IMR-90 (cell line): ENCODE measurements at regions not wholly inside any gene's neighbourhood (a gene's known extent, or its start where the extent isn't known, plus 50 kb on each side); places are given as distances from the start of the nearest gene placed in this dataset.

Experiments used
- ATAC-seq: fragments of 200-7000 bp; cut with Tn5 transposase; 2 replicates; pipeline ENCODE4 v1.9.1; 2020; ENCODE audit warnings: low read depth, mild to moderate bottlenecking, moderate library complexity
- BruUV-seq: library from RNA; stranded (reverse); fragments of 400-500 nt; replicated peaks from 2 replicates; lab custom pipeline; 2021; lab: Mats Ljungman, UMichigan
- CTCF ChIA-PET: fragments of 300-600 bp; formaldehyde crosslinking; extraction: SDS; loops from one replicate; lab custom pipeline; 2021; ENCODE audit warnings: antibody characterized with exemption; lab: Yijun Ruan, JAX
- POLR2A ChIA-PET: fragments of 300-600 bp; sonication (Branson Sonifier 250); formaldehyde crosslinking; loops from one replicate; lab custom pipeline; 2022; ENCODE audit warnings: antibody characterized with exemption; ENCODE audit not compliant: unreplicated experiment; lab: Charles Lee
- DNase-seq: peaks from one replicate; pipeline ENCODE4 v3.0.0; 2013
- H2AFZ ChIP-seq: replicated peaks from 2 replicates; pipeline ENCODE3; 2013; ENCODE audit warnings: low read length, mild to moderate bottlenecking; ENCODE audit not compliant: poor library complexity
- H2AK5ac ChIP-seq: 2 replicates; pipeline ENCODE4 v1.6.1; 2013; ENCODE audit warnings: low read depth, low read length, inconsistent platforms
- H2AK9ac ChIP-seq: replicated peaks from 2 replicates; pipeline ENCODE3; 2013; ENCODE audit warnings: mild to moderate bottlenecking, low read depth, low read length, moderate library complexity; ENCODE audit not compliant: poor library complexity
- H2BK120ac ChIP-seq: 2 replicates; pipeline ENCODE4 v1.6.1; 2013; ENCODE audit warnings: low read depth, low read length, inconsistent platforms
- H2BK15ac ChIP-seq: 3 replicates; pipeline ENCODE4 v1.6.1; 2013; ENCODE audit warnings: low read depth, low read length, inconsistent platforms
- H2BK20ac ChIP-seq: 2 replicates; pipeline ENCODE4 v1.6.1; 2013; ENCODE audit warnings: low read depth, mild to moderate bottlenecking, inconsistent platforms, low read length, moderate library complexity
- H2BK5ac ChIP-seq: 2 replicates; pipeline ENCODE4 v1.6.1; 2013; ENCODE audit warnings: mild to moderate bottlenecking, low read depth, low read length, inconsistent platforms; ENCODE audit not compliant: poor library complexity, severe bottlenecking
- H3K14ac ChIP-seq: replicated peaks from 2 replicates; pipeline ENCODE4 v1.6.1; 2013; ENCODE audit warnings: low read depth, low read length, inconsistent platforms
- H3K18ac ChIP-seq: 2 replicates; pipeline ENCODE4 v1.6.1; 2013; ENCODE audit warnings: low read depth, low read length, control low read depth
- H3K23ac ChIP-seq: 2 replicates; pipeline ENCODE4 v1.6.1; 2013; ENCODE audit warnings: low read depth, low read length, inconsistent platforms
- H3K27ac ChIP-seq: 2 replicates; pipeline ENCODE4 v1.5.1; 2013; ENCODE audit warnings: mild to moderate bottlenecking, control low read depth, low read length; ENCODE audit not compliant: insufficient read depth
- H3K27me3 ChIP-seq: 2 replicates; pipeline ENCODE4 v1.6.1; 2013; ENCODE audit warnings: low read length; ENCODE audit not compliant: control insufficient read depth, insufficient read depth
- H3K36me3 ChIP-seq: 2 replicates; pipeline ENCODE4 v1.6.1; 2013; ENCODE audit warnings: low read length, mixed read lengths; ENCODE audit not compliant: control insufficient read depth, insufficient read depth
- H3K4ac ChIP-seq: 2 replicates; pipeline ENCODE4 v1.6.1; 2013; ENCODE audit warnings: low read depth, low read length, inconsistent platforms
- H3K4me1 ChIP-seq: 2 replicates; pipeline ENCODE4 v1.6.1; 2013; ENCODE audit warnings: low read length, mixed read lengths; ENCODE audit not compliant: control insufficient read depth, insufficient read depth
- H3K4me2 ChIP-seq: 2 replicates; pipeline ENCODE4 v1.6.1; 2013; ENCODE audit warnings: low read depth, mild to moderate bottlenecking, control low read depth, low read length, moderate library complexity
- H3K4me3 ChIP-seq: 2 replicates; pipeline ENCODE4 v1.5.1; 2013; ENCODE audit warnings: low read depth, mild to moderate bottlenecking, control low read depth, low read length, moderate library complexity; ENCODE audit not compliant: insufficient read depth
- H3K56ac ChIP-seq: 2 replicates; pipeline ENCODE4 v1.6.1; 2013; ENCODE audit warnings: low read length, inconsistent platforms; ENCODE audit not compliant: insufficient read depth; ENCODE audit errors: extremely low read depth
- H3K79me1 ChIP-seq, 2 experiments: 2 replicates each; pipeline ENCODE4 v1.6.1; 2013; ENCODE audit warnings: low read length in 2 of 2, inconsistent platforms in 1 of 2, low read depth in 1 of 2
- H3K9ac ChIP-seq: 2 replicates; pipeline ENCODE4 v1.6.1; 2013; ENCODE audit warnings: low read depth, low read length, control low read depth
- H3K9me1 ChIP-seq: 2 replicates; pipeline ENCODE4 v1.6.1; 2013; ENCODE audit warnings: low read length, inconsistent platforms; ENCODE audit not compliant: insufficient read depth
- H3K9me3 ChIP-seq: 2 replicates; pipeline ENCODE4 v1.6.1; 2013; ENCODE audit warnings: low read length; ENCODE audit not compliant: control insufficient read depth, insufficient read depth
- H4K20me1 ChIP-seq: 2 replicates; pipeline ENCODE4 v1.6.1; 2013; ENCODE audit warnings: low read length, inconsistent platforms; ENCODE audit not compliant: insufficient read depth
- H4K5ac ChIP-seq: 2 replicates; pipeline ENCODE4 v1.6.1; 2013; ENCODE audit warnings: mild to moderate bottlenecking, low read depth, low read length, control low read depth
- H4K8ac ChIP-seq, 2 experiments: 2 replicates each; pipeline ENCODE4 v1.6.1; 2013; ENCODE audit warnings: low read depth in 2 of 2, low read length in 2 of 2, control low read depth in 1 of 2, inconsistent platforms in 1 of 2
- H4K91ac ChIP-seq: 2 replicates; pipeline ENCODE4 v1.6.1; 2013; ENCODE audit warnings: low read depth, low read length, inconsistent platforms; ENCODE audit not compliant: insufficient read depth
- MAFK ChIP-seq: IDR thresholded peaks from 2 replicates; pipeline ENCODE4 v1.6.1; 2012; ENCODE audit warnings: low read depth, low read length, improper control_type of control experiment
- SMC3 ChIP-seq: fragments of 150-350 bp; IDR thresholded peaks from 2 replicates; pipeline ENCODE4 v1.6.1; 2016; ENCODE audit warnings: low read depth, mild to moderate bottlenecking, antibody characterized with exemption, low read length, moderate library complexity
- WGBS, 2 experiments: methylation state at CpG; one replicate each; pipeline versions ENCODE4 v1.1.5 to v1.1.7; 2013; ENCODE audit warnings: missing lambda C conversion rate in 2 of 2; ENCODE audit not compliant: insufficient read length in 1 of 2; ENCODE audit errors: extremely low coverage in 2 of 2; 5-methylcytosine and 5-hydroxymethylcytosine counted together
- dilution Hi-C: fragments of 300-500 bp; cut with HindIII; formaldehyde crosslinking; loops from one replicate; pipeline ENCODE4 v1.14.3; 2018; ENCODE audit warnings: low sequenced_read_pairs; ENCODE audit not compliant: unreplicated experiment
- in situ Hi-C: fragments of 300-500 bp; cut with MboI; formaldehyde crosslinking; loops from 3 replicates; pipeline ENCODE4 v1.14.3; 2019; ENCODE audit warnings: low sequenced_read_pairs, inconsistent platforms, mixed read lengths
- intact Hi-C: fragments of 100-400 bp; cut with micrococcal nuclease; formaldehyde crosslinking; loops from 2 replicates; pipeline ENCODE4 v1.10.0; 2022

DNA sequence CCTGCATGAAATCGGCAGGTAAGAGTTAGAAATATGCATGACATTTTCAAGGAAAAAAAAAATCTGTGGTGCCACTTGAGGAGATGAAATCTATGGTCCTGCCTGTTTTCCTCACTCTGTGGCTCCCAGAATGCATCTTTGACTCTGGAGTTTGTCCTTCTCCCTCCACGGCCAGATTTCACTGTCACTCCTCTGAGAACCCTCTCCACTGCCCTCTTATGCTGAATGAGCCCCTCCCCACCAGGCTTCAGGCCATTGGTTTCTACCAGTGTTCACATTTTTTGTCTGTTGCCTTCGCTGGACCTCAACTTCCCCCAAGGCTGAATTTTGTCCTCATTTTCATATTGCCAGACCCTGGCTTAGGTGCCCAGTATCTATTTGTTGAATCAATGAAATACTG, 235.0 kb downstream of the ZIC5 start:
- no peaks in the 10 kb centered on the region for H4K20me1 ChIP-seq
- no peak overlapping the region for H3K14ac ChIP-seq
- intact Hi-C loops (no loop called here), in situ Hi-C loops (no loop called here), dilution Hi-C loops (no loop called here)
- 0% methylated on average over 1 of the region's 3 CpGs; no CpG with 5 or more reads in 1 of the 2 experiments for WGBS, 2 experiments
- no peak overlapping the region for H3K56ac ChIP-seq
- H3K4me1 ChIP-seq, result no peaks in the 10 kb centered on the region; the same call in 1 of the 2 replicates
- no peaks in the 10 kb centered on the region for H3K36me3 ChIP-seq
- H2BK15ac ChIP-seq, result no peak overlapping the region
- BruUV-seq, result no TSS peak
- no peak overlapping the region for H2AFZ ChIP-seq
- H3K4me2 ChIP-seq, result no peak overlapping the region
- POLR2A ChIA-PET, result no interaction called here
- no peak overlapping the region for H3K4me3 ChIP-seq
- no peak overlapping the region for H2BK5ac ChIP-seq
- H3K79me1 ChIP-seq, result no peaks in the 10 kb centered on the region
- no peak overlapping the region for H2BK20ac ChIP-seq
- no peak overlapping the region for H3K9ac ChIP-seq
- CTCF ChIA-PET, result no interaction called here
- no peak for TF ChIP-seq SMC3
- TF ChIP-seq MAFK, result no peak
- no peak overlapping the region for H3K27ac ChIP-seq
- no peak overlapping the region for H3K23ac ChIP-seq
- no peak overlapping the region for H3K4ac ChIP-seq
- H3K18ac ChIP-seq, result no peak overlapping the region
- H2BK120ac ChIP-seq, result no peak overlapping the region
- H3K27me3 ChIP-seq, result peaks cover 7% of the 10 kb centered on the region; the same call in 1 of the 2 replicates
- no peaks in the 10 kb centered on the region; the same call in 1 of the 2 replicates for H3K9me1 ChIP-seq
- ATAC-seq (no peak), DNase-seq (no peak)
- H3K9me3 ChIP-seq, result no peaks in the 10 kb centered on the region
- no peak overlapping the region for H4K8ac ChIP-seq
- no peak overlapping the region for H2AK9ac ChIP-seq
- no peak overlapping the region for H4K91ac ChIP-seq
- H4K5ac ChIP-seq, result no peak overlapping the region
- H2AK5ac ChIP-seq, result no peak overlapping the region
